ENCODE measurements at regions not wholly inside any gene's neighbourhood (a gene's known extent, or its start where the extent isn't known, plus 50 kb on each side); places are given as distances from the start of the nearest gene placed in this dataset.

GRCh38 chr14:51398898-51399297 lies 158.9 kb downstream of the TMX1 start:
- Histone ChIP-seq H3K4me2 (ENCODE audit: low read depth, low read length) (no peak overlapping the region), H3K27me3 (ENCODE audit: control insufficient read depth in 1 of 2, insufficient read depth in 2 of 2, low read length in 2 of 2) (peaks cover 2 to 4% of the 10 kb centered on the region in 2 experiments; a peak in 3 of 5 replicates), H3K9me3 (ENCODE audit: low read length) (no peaks in the 10 kb centered on the region), H4K20me1 (ENCODE audit: insufficient read depth, low read length) (no peaks in the 10 kb centered on the region), H3K36me3 (replicated peaks in 1 of 2; ENCODE audit: control insufficient read depth in 1 of 2, insufficient read depth in 2 of 2, low read length in 2 of 2) (no peaks in the 10 kb centered on the region), H3K27ac (ENCODE audit: extremely low read length, insufficient read depth, low read length) (no peak overlapping the region), H3K4me1 (ENCODE audit: insufficient read depth, low read length) (peaks cover 14% of the 10 kb centered on the region), H3K4me3 (replicated peaks in 1 of 3; ENCODE audit: insufficient read depth in 1 of 3, low read depth in 2 of 3, low read length in 3 of 3) (no peak overlapping the region), H3K9ac (ENCODE audit: insufficient read depth, low read depth, low read length) (no peak overlapping the region), H2AFZ (ENCODE audit: low read length) (no peak overlapping the region), H3K79me2 (ENCODE audit: insufficient read depth, low read length) (no peaks in the 10 kb centered on the region)
- TF ChIP-seq NFAT5 (CRISPR knock-in tag; IDR thresholded peaks at IDR 0.05): no peak
- no peak for TF ChIP-seq ZNF878 (CRISPR knock-in tag; IDR thresholded peaks at IDR 0.05)
- no peak for TF ChIP-seq ZBTB21 (CRISPR knock-in tag; IDR thresholded peaks at IDR 0.05)
- TF ChIP-seq PATZ1 (CRISPR knock-in tag; IDR thresholded peaks at IDR 0.05): no peak
- TF ChIP-seq ZNF75D (CRISPR knock-in tag; IDR thresholded peaks at IDR 0.05; ENCODE audit: borderline replicate concordance): no peak
- TF ChIP-seq ZNF891 (CRISPR knock-in tag; IDR thresholded peaks at IDR 0.05): no peak
- no peak for TF ChIP-seq TRIM22 (IDR thresholded peaks at IDR 0.05)
- no peak for TF ChIP-seq SMAD9 (CRISPR knock-in tag; IDR thresholded peaks at IDR 0.05)
- TF ChIP-seq PAX8 (CRISPR knock-in tag; IDR thresholded peaks at IDR 0.05; ENCODE audit: borderline replicate concordance): no peak
- TF ChIP-seq ZNF350 (CRISPR knock-in tag; IDR thresholded peaks at IDR 0.05; ENCODE audit: borderline replicate concordance, low read depth): no peak
- TF ChIP-seq ZNF451 (CRISPR knock-in tag; IDR thresholded peaks at IDR 0.05): no peak
- TF ChIP-seq ZNF737 (CRISPR knock-in tag; IDR thresholded peaks at IDR 0.05; ENCODE audit: borderline replicate concordance): no peak
- no peak for TF ChIP-seq ZNF615 (CRISPR knock-in tag; IDR thresholded peaks at IDR 0.05; ENCODE audit: borderline replicate concordance)
- TF ChIP-seq ZFYVE20 (CRISPR knock-in tag; IDR thresholded peaks at IDR 0.05; ENCODE audit: borderline replicate concordance, low read depth): no peak
- TF ChIP-seq CREB1 (IDR thresholded peaks at IDR 0.05): no peak
- TF ChIP-seq CREB1 (CRISPR knock-in tag; IDR thresholded peaks at IDR 0.05): no peak
- no peak for TF ChIP-seq IRF2 (CRISPR knock-in tag; IDR thresholded peaks at IDR 0.05)
- TF ChIP-seq ZFP90 (CRISPR knock-in tag; IDR thresholded peaks at IDR 0.05; ENCODE audit: borderline replicate concordance): no peak
- CTCF ChIA-PET (ENCODE audit: low intra/inter-chr PET ratio, low total read pairs): no interaction called here
- POLR2A ChIA-PET: no interaction called here
- ATAC-seq: no peak
- in situ Hi-C loops (cut with HindIII; ENCODE audit: extremely low pct_ligation_motif_present, low pct_unique_long_range_greater_than_20kb): no loop called here
- 0% methylated on average over 4 of the region's 4 CpGs for WGBS (ENCODE audit: low lambda C conversion rate)
- no TSS peak for BruUV-seq (replicated peaks)
- intact Hi-C loops (cut with micrococcal nuclease; ENCODE audit: unreplicated experiment): no loop called here
- no peak for FAIRE-seq
- DNase-seq (ENCODE audit: low spot score): no peak

Measured in HepG2 (cell line).